GM20000 (cell line): ENCODE measurements at regions not wholly inside any gene's neighbourhood (a gene's known extent, or its start where the extent isn't known, plus 50 kb on each side); places are given as distances from the start of the nearest gene placed in this dataset.

Source experiments
- DNase-seq: peaks from one replicate; pipeline ENCODE4 v3.0.0; 2012; ENCODE audit warnings: low spot score
- TF ChIP-seq, protein P1 (sequence below): IDR thresholded peaks from 2 replicates; pipeline ENCODE4 v1.5.1; 2012; ENCODE audit warnings: mild to moderate bottlenecking, control low read depth; ENCODE audit errors: extremely low read depth, missing control alignments

DNA sequence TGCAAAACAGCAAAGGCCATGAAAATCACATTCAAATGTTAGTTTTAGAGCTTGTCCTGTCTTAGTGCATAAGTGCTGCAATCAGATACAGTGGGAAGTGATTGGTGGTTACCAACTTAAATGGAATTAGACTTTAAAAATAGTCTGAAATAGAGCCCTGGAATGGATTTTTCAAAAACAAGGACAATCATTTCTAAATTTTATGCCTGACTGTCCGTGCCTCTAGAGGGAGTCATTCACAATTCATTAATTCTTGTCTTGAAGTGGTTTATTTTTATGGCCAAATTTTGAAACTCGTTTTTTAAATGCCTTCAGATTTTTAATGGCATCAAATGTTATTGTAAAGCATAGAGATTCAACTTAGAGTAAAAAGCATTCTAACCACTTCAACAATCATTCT, 561.8 kb upstream of the DAB2 start:
- DNase-seq: no peak
- TF ChIP-seq, protein P1, sequence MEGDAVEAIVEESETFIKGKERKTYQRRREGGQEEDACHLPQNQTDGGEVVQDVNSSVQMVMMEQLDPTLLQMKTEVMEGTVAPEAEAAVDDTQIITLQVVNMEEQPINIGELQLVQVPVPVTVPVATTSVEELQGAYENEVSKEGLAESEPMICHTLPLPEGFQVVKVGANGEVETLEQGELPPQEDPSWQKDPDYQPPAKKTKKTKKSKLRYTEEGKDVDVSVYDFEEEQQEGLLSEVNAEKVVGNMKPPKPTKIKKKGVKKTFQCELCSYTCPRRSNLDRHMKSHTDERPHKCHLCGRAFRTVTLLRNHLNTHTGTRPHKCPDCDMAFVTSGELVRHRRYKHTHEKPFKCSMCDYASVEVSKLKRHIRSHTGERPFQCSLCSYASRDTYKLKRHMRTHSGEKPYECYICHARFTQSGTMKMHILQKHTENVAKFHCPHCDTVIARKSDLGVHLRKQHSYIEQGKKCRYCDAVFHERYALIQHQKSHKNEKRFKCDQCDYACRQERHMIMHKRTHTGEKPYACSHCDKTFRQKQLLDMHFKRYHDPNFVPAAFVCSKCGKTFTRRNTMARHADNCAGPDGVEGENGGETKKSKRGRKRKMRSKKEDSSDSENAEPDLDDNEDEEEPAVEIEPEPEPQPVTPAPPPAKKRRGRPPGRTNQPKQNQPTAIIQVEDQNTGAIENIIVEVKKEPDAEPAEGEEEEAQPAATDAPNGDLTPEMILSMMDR: no peak

DNA sequence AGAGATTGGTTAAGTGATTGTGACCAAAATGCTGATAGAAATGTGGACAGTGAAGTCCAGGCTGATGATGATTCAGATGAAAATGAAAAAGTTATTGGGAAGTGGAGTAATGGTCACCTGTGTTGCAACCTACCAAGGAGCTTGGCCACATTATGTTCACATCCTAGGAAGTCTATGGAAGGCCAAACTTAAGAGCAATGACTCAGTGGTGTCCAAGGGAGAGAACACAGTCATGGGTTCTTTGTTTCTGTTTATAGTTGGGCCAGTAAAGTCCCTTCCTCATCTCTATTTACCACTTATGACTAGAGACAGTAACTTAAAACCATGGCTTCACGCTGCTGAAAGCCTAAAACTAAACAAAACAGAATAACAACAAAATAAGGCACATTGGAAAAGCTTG, 555.3 kb upstream of the DAB2 start:
- no peak for DNase-seq
- TF ChIP-seq, protein P1: no peak

DNA sequence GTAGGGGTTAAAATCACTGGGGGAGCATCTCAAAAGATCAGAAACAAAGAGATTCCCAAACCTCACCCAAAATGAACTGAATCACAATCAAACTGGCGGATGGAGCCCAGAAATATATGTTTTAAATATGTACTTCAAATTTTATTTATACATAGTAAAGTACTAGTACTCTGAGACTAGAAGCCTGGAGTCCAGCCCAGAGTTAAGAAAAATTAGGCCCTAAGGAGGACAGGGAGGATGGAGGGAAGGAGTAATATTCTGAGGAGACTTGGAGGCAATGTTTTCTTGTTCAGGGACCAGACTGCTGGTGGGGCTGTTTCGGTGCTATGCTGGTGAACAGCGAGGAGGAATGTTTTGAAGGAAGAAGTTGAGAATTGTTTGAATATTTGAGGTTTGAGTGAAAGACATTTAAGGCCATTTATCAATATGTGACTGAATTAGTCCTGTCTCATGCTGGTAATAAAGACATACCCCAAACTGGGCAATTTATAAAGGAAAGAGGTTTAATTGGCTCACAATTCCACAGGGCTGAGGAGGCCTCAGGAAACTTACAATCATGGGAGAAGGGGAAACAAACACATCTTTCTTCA, 552.4 kb upstream of the DAB2 start:
- TF ChIP-seq, protein P1: no peak
- no peak for DNase-seq

DNA sequence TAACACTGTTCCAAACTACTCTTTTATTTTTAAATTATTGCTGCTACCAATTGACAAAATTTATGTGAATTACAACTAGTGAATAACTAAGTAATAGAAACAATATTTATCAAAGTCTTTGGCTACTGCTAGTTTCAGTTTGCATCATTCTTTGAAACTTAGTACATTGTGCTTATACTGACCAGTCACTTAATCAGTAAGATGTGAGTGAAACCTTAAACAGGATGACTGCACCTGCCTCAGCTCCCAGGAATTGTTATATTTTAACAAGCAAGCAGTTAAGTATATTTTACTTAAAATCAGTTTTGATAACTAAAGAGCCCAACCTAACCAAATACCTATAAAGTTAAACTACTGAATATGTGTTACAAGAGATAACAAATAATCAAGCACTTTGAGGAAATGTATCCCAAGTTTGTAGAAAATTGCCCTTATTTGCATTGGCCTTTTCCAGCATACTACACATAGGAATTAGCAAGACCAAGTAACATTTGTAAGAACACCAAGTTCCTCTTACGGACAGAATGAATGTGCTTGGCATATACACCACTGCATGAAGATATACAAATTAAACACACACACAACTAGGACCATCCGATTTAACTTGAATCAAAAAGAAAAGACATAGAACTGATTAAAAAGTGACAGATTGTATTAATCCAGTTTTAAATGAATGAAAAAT, 545.5 kb upstream of the DAB2 start:
- DNase-seq: no peak
- TF ChIP-seq, protein P1: no peak

DNA sequence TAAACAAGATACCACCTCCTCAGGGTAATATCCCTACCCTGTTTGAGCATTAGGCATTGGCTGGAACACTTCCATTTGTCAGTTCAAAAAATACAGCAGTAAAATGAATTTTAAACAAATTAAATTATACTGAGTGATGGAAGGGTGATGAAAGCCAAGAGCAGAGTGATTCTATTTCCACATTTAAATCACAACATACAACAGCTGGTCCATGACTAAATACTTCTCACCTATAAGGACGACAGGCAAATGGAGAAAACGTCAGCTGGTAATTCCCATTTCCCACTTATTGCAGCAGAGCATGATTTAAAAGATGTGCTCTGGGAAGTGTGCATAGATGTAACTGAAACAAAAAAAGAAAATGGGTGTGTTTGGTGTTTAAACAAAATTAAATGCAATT, 543.6 kb upstream of the DAB2 start:
- no peak for DNase-seq
- TF ChIP-seq, protein P1: no peak

DNA sequence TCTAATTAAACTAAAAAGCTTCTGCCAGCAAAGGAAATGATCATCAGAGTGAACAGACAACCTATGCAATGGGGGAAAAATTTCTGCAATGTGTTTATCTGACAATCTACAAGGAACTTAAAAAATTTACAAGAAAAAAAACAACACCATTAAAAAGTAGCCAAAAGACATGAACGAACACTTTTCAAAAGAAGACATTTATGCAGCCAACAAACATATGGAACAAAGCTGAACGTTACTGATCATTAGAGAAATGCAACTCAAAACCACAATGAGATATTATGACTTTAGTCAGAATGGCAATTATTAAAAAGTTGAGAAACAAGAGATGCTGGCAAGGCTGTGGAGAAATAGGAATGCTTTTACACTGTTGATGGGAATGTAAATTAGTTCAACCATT, 530.4 kb upstream of the DAB2 start:
- no peak for DNase-seq
- TF ChIP-seq, protein P1: no peak

DNA sequence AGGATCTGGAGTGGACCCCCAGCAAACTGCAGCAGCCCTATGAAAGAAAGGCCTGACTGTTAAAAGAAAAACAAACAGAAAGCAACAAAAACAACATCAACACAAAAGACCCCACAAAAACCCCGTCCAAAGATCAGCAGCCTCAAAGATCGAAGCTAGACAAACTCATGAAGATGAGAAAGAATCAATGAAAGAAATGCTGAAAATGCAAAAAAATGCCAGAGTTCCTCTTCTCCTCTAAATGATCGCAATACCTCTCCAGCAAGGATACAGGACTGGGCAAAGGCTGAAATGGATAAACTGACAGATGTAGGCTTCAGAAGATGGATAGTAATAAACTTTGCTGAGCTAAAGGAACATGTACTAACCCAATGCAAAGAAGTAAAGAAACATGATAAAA, 526.3 kb upstream of the DAB2 start:
- no peak for DNase-seq
- TF ChIP-seq, protein P1: no peak
